Chondrocyte (in vitro differentiated cells): ENCODE measurements at regions not wholly inside any gene's neighbourhood (a gene's known extent, or its start where the extent isn't known, plus 50 kb on each side); places are given as distances from the start of the nearest gene placed in this dataset.
"Not testable (repeated sequence)": the region's sequence is repeated elsewhere in the genome, so short reads cannot be mapped to it uniquely, and the experiment has no call there.

Source experiments
- DNase-seq: peaks from one replicate; pipeline ENCODE4 v3.0.0; 2021; ENCODE audit warnings: mixed read lengths, low spot score
- H3K27ac Mint-ChIP-seq: one replicate; pipeline ENCODE4 v1.8.0; 2021; ENCODE audit warnings: mild to moderate bottlenecking, moderate library complexity, mixed read lengths; ENCODE audit not compliant: unreplicated experiment
- H3K27me3 Mint-ChIP-seq: 2 replicates; pipeline ENCODE4 v1.8.0; 2021; ENCODE audit warnings: low read depth, mixed read lengths
- H3K36me3 Mint-ChIP-seq: 2 replicates; pipeline ENCODE4 v1.8.0; 2021; ENCODE audit warnings: low read depth, mixed read lengths
- H3K4me1 Mint-ChIP-seq: 2 replicates; pipeline ENCODE4 v1.8.0; 2021; ENCODE audit warnings: low read depth, mild to moderate bottlenecking, mixed read lengths
- H3K4me3 Mint-ChIP-seq: one replicate; pipeline ENCODE4 v1.8.0; 2021; ENCODE audit warnings: mild to moderate bottlenecking, moderate library complexity, mixed read lengths; ENCODE audit not compliant: unreplicated experiment
- H3K9me3 Mint-ChIP-seq: 2 replicates; pipeline ENCODE4 v1.8.0; 2021; ENCODE audit warnings: low read depth, mixed read lengths
- TF ChIP-seq, protein P1 (sequence below): fragments of 200-600 bp; sonication (generic); IDR thresholded peaks from 2 replicates; pipeline ENCODE4 v1.5.0; 2021; ENCODE audit warnings: antibody characterized with exemption, mild to moderate bottlenecking, moderate library complexity

DNA sequence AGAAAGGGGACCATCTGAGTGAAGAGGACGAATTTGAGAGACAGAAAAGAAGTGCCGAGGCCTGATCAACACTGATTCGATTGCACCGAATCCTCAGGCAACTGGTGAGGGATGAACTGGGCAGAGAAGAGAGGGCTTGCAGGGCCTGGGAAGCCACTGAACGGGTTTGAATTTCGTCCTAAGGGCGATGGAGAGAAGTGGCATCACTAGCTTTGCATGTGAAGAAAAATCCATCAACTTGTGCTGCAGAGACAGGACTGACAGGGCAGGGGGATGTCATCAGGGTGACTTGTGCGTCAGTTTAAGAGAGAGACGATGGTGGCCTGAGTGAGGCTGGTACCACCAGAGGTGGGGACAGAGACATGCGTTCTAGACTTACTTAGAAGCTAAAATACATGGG lies 73.7 kb upstream of the SLC22A23 start:
- Mint-ChIP-seq H3K27me3 (no peaks in the 10 kb centered on the region), H3K4me1 (peaks cover 20% of the 10 kb centered on the region), H3K9me3 (peaks cover 3% of the 10 kb centered on the region), H3K36me3 (peaks cover 1% of the 10 kb centered on the region), H3K4me3 (no peak overlapping the region), H3K27ac (no peak overlapping the region)
- TF ChIP-seq, protein P1, sequence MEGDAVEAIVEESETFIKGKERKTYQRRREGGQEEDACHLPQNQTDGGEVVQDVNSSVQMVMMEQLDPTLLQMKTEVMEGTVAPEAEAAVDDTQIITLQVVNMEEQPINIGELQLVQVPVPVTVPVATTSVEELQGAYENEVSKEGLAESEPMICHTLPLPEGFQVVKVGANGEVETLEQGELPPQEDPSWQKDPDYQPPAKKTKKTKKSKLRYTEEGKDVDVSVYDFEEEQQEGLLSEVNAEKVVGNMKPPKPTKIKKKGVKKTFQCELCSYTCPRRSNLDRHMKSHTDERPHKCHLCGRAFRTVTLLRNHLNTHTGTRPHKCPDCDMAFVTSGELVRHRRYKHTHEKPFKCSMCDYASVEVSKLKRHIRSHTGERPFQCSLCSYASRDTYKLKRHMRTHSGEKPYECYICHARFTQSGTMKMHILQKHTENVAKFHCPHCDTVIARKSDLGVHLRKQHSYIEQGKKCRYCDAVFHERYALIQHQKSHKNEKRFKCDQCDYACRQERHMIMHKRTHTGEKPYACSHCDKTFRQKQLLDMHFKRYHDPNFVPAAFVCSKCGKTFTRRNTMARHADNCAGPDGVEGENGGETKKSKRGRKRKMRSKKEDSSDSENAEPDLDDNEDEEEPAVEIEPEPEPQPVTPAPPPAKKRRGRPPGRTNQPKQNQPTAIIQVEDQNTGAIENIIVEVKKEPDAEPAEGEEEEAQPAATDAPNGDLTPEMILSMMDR: no peak
- no peak for DNase-seq

DNA sequence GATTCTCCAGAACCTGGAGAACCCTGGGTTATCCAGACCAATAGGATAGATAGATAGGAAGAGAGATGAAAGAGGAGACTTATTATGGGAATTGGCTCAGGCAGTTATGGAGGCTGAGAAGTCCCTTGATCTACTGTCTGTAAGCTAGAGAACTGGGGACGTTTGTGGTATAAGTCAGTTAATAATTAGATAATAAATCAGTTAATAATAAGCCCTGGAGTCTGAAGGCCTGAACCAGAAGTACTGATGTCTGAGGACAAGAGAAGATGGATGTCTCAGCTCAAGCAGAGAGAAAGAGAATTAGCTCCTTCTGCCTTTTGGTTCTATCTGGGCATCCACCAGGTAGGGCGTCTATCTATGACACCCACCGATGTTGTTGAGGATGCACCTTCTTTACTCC lies 72.9 kb upstream of the SLC22A23 start:
- peaks cover 1% of the 10 kb centered on the region for H3K36me3 Mint-ChIP-seq
- H3K27ac Mint-ChIP-seq: no peak overlapping the region
- H3K9me3 Mint-ChIP-seq: peaks cover 3% of the 10 kb centered on the region
- TF ChIP-seq, protein P1: no peak
- H3K27me3 Mint-ChIP-seq: no peaks in the 10 kb centered on the region
- H3K4me3 Mint-ChIP-seq: no peak overlapping the region
- DNase-seq: no peak
- peaks cover 21% of the 10 kb centered on the region for H3K4me1 Mint-ChIP-seq

DNA sequence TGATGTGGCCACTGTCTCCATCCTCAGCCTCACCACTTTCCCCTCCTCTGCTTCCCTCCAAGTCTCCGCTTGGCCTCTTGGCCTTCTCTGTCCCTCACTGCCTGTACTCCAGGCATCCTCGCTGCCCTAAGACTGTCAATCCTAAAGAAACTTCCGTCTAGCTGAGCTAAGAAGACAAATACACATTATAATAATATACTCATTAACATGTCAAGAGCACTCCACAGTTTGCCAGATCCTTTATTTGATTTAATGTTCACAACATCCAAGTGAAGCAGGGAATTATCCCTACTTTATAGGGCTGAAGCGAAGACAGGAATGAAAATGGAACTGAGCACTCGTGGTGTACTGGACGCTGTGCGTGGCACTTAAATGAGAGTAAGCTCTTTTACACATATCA lies 72.4 kb upstream of the SLC22A23 start:
- DNase-seq: no peak
- Mint-ChIP-seq H3K27ac (no peak overlapping the region), H3K4me3 (no peak overlapping the region), H3K4me1 (peaks cover 26% of the 10 kb centered on the region), H3K27me3 (no peaks in the 10 kb centered on the region), H3K9me3 (peaks cover 3% of the 10 kb centered on the region), H3K36me3 (peaks cover 1% of the 10 kb centered on the region)
- TF ChIP-seq, protein P1: no peak

DNA sequence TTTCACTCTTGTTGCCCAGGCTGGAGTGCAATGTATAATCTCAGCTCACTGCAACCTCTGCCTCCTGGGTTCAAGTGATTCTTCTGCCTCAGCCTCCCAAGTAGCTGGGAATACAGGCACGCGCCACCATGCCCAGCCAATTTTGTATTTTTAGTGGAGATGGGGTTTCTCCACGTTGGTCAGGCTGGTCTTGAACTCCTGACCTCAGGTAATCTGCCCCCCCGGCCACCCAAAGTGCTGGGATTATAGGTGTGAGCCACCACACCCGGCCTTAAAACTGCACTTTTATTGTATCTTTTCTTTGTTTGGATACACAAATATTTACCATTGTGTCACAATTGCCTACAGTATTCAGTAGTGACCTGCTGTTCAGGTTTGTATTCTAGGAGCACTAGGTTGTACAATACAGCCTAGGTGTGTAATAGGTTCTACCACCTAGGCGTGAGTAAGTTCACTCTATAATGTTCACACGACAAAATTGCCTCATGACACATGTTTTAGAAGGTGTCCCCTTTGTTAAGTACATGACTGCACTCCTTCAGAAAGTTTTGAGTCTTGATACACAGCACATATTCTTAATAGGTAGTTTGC lies 71.3 kb upstream of the SLC22A23 start:
- not testable (repeated sequence) for H3K27ac Mint-ChIP-seq, H3K36me3 Mint-ChIP-seq, H3K9me3 Mint-ChIP-seq, H3K27me3 Mint-ChIP-seq, H3K4me3 Mint-ChIP-seq, DNase-seq
- H3K4me1 Mint-ChIP-seq: peaks cover 36% of the 10 kb centered on the region

DNA sequence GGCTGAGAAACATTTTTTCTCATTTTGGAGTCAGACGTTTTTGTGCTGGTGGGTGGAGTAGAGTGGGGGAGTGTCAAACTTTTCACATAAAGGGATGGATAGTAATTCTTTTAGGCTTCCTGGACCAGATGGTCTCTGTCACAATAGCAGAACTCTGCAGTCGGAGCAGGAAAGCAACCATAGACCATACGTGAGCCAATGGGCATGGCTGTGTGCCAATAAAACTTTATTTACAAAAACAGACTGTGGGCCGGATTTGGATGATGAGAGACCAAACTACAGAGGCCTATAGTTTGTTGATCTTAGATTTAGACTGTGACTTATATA lies 70.8 kb upstream of the SLC22A23 start:
- Mint-ChIP-seq H3K4me1 (peaks cover 42% of the 10 kb centered on the region), H3K36me3 (no peaks in the 10 kb centered on the region), H3K27me3 (no peaks in the 10 kb centered on the region), H3K4me3 (no peak overlapping the region), H3K9me3 (peaks cover 3% of the 10 kb centered on the region), H3K27ac (peak overlapping the region; percentile 68)
- no peak for DNase-seq
- TF ChIP-seq, protein P1: no peak

DNA sequence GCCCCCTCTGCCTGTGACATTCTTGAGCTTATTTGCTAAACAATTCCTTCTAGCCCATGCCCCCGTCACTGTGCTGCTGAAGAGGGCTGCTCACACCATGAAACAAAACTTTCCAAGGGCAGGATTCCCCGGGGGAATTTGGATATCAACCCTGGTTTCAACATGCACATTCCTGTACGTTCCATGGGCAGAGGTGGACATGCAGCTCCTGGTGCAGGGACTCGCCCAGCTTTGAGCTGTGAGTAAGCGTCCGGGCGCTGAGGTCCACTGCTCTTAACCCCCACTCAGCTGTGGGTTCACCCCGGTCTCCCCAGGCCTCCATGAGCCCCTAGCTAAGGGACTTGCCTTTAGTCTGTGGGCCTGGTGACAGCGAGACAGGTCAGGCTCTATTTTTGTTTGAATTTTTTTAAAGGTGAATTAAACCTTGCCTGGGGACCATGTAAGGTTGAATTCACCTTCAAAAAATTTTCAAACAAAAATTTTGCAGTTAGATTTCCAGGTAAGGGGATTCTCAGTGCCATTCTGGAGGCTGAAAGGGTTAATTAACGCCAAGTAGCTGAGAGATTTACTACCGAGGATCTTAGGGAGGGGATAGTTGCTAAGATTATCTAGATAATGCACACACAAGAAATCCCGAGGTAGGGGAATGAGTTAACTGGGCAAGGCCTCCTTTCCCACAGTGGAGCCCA lies 70.3 kb upstream of the SLC22A23 start:
- H3K4me3 Mint-ChIP-seq: peak overlapping the region; percentile 26
- peak overlapping the region; percentile 68 for H3K27ac Mint-ChIP-seq
- no peaks in the 10 kb centered on the region for H3K27me3 Mint-ChIP-seq
- H3K9me3 Mint-ChIP-seq: peaks cover 3% of the 10 kb centered on the region
- TF ChIP-seq, protein P1: no peak
- peaks cover 47% of the 10 kb centered on the region for H3K4me1 Mint-ChIP-seq
- no peak for DNase-seq
- H3K36me3 Mint-ChIP-seq: no peaks in the 10 kb centered on the region
